Liver (tissue), 8 donors: ENCODE measurements at regions not wholly inside any gene's neighbourhood (a gene's known extent, or its start where the extent isn't known, plus 50 kb on each side); places are given as distances from the start of the nearest gene placed in this dataset.

Source experiments
- DNase-seq: peaks from one replicate; pipeline ENCODE4 v3.0.0-alpha.2; 2017; ENCODE audit warnings: low spot score
- H3K27ac ChIP-seq, 2 donors: one replicate each; pipeline ENCODE4 v1.7.0; 2013; ENCODE audit warnings: inconsistent platforms in 2 of 2, low read length in 2 of 2, control low read depth in 1 of 2, low read depth in 1 of 2, mild to moderate bottlenecking in 1 of 2
- H3K27me3 ChIP-seq, 4 donors: one replicate each; pipeline versions ENCODE4 v1.6.1 to v1.7.0; 2013; ENCODE audit warnings: low read length in 3 of 4, inconsistent platforms in 1 of 4, mild to moderate bottlenecking in 1 of 4, moderate library complexity in 1 of 4; ENCODE audit not compliant: control insufficient read depth in 4 of 4, insufficient read depth in 4 of 4
- H3K36me3 ChIP-seq, 4 donors: one replicate each; pipeline versions ENCODE4 v1.6.1 to v1.7.0; 2013; ENCODE audit warnings: low read length in 3 of 4, mild to moderate bottlenecking in 3 of 4, low read depth in 1 of 4, moderate library complexity in 1 of 4; ENCODE audit not compliant: control insufficient read depth in 4 of 4, insufficient read depth in 3 of 4
- H3K4me1 ChIP-seq, 4 donors: one replicate each; pipeline versions ENCODE4 v1.6.1 to v1.7.0; 2013; ENCODE audit warnings: low read length in 3 of 4, mild to moderate bottlenecking in 3 of 4, moderate library complexity in 1 of 4; ENCODE audit not compliant: control insufficient read depth in 4 of 4, insufficient read depth in 4 of 4
- H3K4me3 ChIP-seq, 3 donors: one replicate each; pipeline versions ENCODE4 v1.6.1 to v1.7.0; 2013; ENCODE audit warnings: low read length in 3 of 3, control low read depth in 1 of 3, low read depth in 1 of 3, mild to moderate bottlenecking in 1 of 3
- H3K9ac ChIP-seq, 2 donors: one replicate each; pipeline ENCODE4 v1.7.0; 2013; ENCODE audit warnings: low read length in 2 of 2, mild to moderate bottlenecking in 2 of 2, moderate library complexity in 2 of 2, control low read depth in 1 of 2, low read depth in 1 of 2
- H3K9me3 ChIP-seq, 4 donors: one replicate each; pipeline versions ENCODE4 v1.6.1 to v1.7.0; 2013; ENCODE audit warnings: low read length in 3 of 4; ENCODE audit not compliant: control insufficient read depth in 4 of 4
- FOXA2 ChIP-seq: IDR thresholded peaks from 2 replicates; pipeline ENCODE4 v1.6.1; 2016; ENCODE audit warnings: antibody characterized with exemption
- GABPA ChIP-seq, 2 donors: IDR thresholded peaks in 1 of 2; conservative IDR thresholded peaks in 1 of 2; 2 replicates each; pipeline ENCODE4 v1.6.1; 2016; ENCODE audit warnings: antibody characterized with exemption in 2 of 2, mild to moderate bottlenecking in 1 of 2, moderate library complexity in 1 of 2
- HNF4A ChIP-seq, 2 donors: conservative IDR thresholded peaks; 2 replicates each; pipeline ENCODE4 v1.6.1; 2016; ENCODE audit warnings: antibody characterized with exemption in 2 of 2, mild to moderate bottlenecking in 2 of 2
- HNF4G ChIP-seq: IDR thresholded peaks from 2 replicates; pipeline ENCODE4 v1.6.1; 2016; ENCODE audit warnings: antibody characterized with exemption
- JUND ChIP-seq, 2 donors: IDR thresholded peaks; 2 replicates each; pipeline ENCODE4 v1.6.1; 2016; ENCODE audit warnings: antibody characterized with exemption in 2 of 2
- RAD21 ChIP-seq, 2 donors: IDR thresholded peaks; 2 replicates each; pipeline ENCODE4 v1.6.1; 2016; ENCODE audit warnings: antibody characterized with exemption in 2 of 2, mild to moderate bottlenecking in 2 of 2
- RXRA ChIP-seq, 2 donors: IDR thresholded peaks; 2 replicates each; pipeline ENCODE4 v1.6.1; 2017 to 2018; ENCODE audit warnings: antibody characterized with exemption in 2 of 2, mild to moderate bottlenecking in 1 of 2
- SP1 ChIP-seq: IDR thresholded peaks from 2 replicates; pipeline ENCODE4 v1.6.1; 2018; ENCODE audit warnings: antibody characterized with exemption, mild to moderate bottlenecking
- TAF1 ChIP-seq: conservative IDR thresholded peaks from 2 replicates; pipeline ENCODE4 v1.6.1; 2016; ENCODE audit warnings: antibody characterized with exemption, mild to moderate bottlenecking
- WGBS: extraction: QIAGEN DNeasy Blood & Tissue Kit; methylation state at CpG from one replicate; pipeline ENCODE4 v1.1.7; 2013; 5-methylcytosine and 5-hydroxymethylcytosine counted together
- TF ChIP-seq, protein P1 (sequence below): IDR thresholded peaks from 2 replicates; pipeline ENCODE4 v1.6.1; 2016; ENCODE audit warnings: antibody characterized with exemption
- TF ChIP-seq, protein P2 (sequence below): fragments of 150-350 bp; IDR thresholded peaks from 2 replicates; pipeline ENCODE4 v1.5.1; 2017; ENCODE audit warnings: improper control_type of control experiment, low read depth, low read length; ENCODE audit not compliant: missing input control
- donor health status: healthy.
- donor health status: healthy.
- donor health status: healthy.
- donor health status: healthy.
- donor health status: healthy.

DNA sequence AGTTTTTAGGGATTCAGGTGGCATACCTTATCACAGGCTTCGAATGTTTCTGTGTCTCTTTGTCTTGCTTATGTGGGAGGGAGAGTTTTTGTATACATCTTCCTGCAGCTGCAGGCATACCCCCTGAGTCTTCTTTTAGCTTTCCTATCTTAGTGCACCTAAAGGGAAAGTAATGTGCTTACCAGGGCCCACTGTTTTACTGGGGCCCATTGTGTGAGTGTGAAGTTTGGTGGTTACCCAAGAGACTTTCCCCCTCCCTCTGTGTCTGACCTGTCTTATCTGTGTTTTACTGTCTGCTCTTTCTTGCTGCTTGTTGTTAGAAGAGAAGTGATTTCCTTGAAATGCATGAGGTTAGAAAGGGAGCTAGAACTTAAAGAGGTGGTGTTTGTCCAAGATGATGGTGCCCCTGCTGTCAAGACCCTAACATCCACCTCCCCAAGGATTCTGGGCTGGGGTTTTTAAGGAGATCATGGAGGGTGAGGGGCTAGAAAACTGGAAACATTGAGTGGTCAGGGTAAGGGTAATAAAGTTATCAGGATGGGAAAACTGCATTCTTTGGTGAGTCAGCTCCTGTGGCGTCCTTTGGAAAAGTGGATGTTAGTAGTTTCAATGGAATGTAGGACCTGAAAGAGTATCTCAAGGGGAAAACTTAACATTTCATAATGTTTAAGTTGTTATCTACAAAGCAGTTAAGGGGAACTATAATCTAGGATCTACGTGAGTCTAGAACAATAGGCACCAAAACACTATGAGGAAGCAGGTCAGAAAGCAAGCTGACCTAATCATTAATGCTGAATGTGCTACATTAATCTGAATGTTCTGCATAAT lies 583.5 kb upstream of the TUSC1 start:
- no peak for TF ChIP-seq HNF4A (conservative IDR thresholded peaks at IDR 0.05)
- TF ChIP-seq TAF1, result no peak
- TF ChIP-seq RXRA (IDR thresholded peaks at IDR 0.05), result no peak
- TF ChIP-seq GABPA (IDR thresholded peaks at IDR 0.05 in 1 of 2, conservative IDR thresholded peaks at IDR 0.05 in 1 of 2), result no peak
- no peak for TF ChIP-seq JUND (IDR thresholded peaks at IDR 0.05)
- TF ChIP-seq, protein P1, sequence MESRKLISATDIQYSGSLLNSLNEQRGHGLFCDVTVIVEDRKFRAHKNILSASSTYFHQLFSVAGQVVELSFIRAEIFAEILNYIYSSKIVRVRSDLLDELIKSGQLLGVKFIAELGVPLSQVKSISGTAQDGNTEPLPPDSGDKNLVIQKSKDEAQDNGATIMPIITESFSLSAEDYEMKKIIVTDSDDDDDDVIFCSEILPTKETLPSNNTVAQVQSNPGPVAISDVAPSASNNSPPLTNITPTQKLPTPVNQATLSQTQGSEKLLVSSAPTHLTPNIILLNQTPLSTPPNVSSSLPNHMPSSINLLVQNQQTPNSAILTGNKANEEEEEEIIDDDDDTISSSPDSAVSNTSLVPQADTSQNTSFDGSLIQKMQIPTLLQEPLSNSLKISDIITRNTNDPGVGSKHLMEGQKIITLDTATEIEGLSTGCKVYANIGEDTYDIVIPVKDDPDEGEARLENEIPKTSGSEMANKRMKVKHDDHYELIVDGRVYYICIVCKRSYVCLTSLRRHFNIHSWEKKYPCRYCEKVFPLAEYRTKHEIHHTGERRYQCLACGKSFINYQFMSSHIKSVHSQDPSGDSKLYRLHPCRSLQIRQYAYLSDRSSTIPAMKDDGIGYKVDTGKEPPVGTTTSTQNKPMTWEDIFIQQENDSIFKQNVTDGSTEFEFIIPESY, result no peak
- TF ChIP-seq HNF4G, result no peak
- Histone ChIP-seq H3K9me3 (no peaks in the 10 kb centered on the region), H3K4me1 (no peaks in the 10 kb centered on the region), H3K36me3 (no peaks in the 10 kb centered on the region), H3K4me3 (no peak overlapping the region), H3K27me3 (no peaks in the 10 kb centered on the region), H3K27ac (no peak overlapping the region), H3K9ac (no peak overlapping the region)
- WGBS, result 45% methylated on average over 3 of the region's 3 CpGs
- no peak for DNase-seq

DNA sequence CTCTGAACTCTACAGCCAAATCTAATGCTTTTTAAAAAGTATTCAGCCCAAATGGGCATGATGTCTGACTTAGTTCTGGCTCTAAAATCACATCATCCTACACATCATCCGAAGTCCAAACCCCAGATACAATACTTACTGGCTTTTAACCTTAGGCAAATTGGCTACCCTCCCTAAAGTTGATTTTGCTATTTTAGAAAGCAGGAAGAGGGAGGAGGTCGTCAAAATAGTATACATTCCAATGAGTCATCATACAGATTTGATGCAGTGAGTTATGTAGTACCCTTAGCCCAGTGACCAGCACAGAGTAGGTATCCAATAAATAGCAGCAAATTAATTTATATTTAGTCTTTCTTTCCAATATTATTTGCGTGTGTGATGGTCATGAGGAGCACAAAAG lies 582.0 kb upstream of the TUSC1 start:
- Histone ChIP-seq H3K27me3 (no peaks in the 10 kb centered on the region), H3K9ac (no peak overlapping the region), H3K36me3 (no peaks in the 10 kb centered on the region), H3K27ac (no peak overlapping the region), H3K4me1 (no peaks in the 10 kb centered on the region), H3K9me3 (no peaks in the 10 kb centered on the region), H3K4me3 (no peak overlapping the region)
- TF ChIP-seq, protein P1, result no peak
- TF ChIP-seq RAD21 (IDR thresholded peaks at IDR 0.05) (no peak), SP1 (no peak), FOXA2 (no peak)
- TF ChIP-seq, protein P2, sequence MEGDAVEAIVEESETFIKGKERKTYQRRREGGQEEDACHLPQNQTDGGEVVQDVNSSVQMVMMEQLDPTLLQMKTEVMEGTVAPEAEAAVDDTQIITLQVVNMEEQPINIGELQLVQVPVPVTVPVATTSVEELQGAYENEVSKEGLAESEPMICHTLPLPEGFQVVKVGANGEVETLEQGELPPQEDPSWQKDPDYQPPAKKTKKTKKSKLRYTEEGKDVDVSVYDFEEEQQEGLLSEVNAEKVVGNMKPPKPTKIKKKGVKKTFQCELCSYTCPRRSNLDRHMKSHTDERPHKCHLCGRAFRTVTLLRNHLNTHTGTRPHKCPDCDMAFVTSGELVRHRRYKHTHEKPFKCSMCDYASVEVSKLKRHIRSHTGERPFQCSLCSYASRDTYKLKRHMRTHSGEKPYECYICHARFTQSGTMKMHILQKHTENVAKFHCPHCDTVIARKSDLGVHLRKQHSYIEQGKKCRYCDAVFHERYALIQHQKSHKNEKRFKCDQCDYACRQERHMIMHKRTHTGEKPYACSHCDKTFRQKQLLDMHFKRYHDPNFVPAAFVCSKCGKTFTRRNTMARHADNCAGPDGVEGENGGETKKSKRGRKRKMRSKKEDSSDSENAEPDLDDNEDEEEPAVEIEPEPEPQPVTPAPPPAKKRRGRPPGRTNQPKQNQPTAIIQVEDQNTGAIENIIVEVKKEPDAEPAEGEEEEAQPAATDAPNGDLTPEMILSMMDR, result no peak
- DNase-seq, result no peak
- 46% methylated on average over 3 of the region's 3 CpGs for WGBS

DNA sequence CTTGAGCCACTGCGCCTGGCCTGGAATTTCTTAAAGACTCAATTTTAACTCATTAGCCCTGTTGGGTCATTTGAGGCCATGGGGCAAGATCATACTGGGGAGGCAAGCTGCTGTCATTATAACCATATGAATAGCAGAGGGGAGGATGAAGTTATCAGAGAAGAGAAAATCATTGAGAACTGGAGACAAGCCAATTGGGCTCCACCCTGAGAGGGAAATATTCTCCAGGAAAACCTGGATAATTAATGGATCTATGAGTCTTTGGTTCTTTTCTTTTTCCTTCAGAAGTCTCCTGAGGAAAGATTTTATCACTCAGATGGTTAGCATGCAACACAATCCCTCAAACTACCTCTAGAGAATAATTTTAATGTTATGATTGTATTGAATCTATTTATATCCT lies 569.6 kb upstream of the TUSC1 start:
- Histone ChIP-seq H3K27ac (no peak overlapping the region), H3K27me3 (no peaks in the 10 kb centered on the region), H3K4me3 (no peak overlapping the region), H3K4me1 (no peaks in the 10 kb centered on the region), H3K9ac (no peak overlapping the region), H3K36me3 (no peaks in the 10 kb centered on the region), H3K9me3 (no peaks in the 10 kb centered on the region)
- WGBS, result 86% methylated on average over 1 of the region's 1 CpG
- TF ChIP-seq GABPA (IDR thresholded peaks at IDR 0.05 in 1 of 2, conservative IDR thresholded peaks at IDR 0.05 in 1 of 2), result no peak
- TF ChIP-seq SP1, result no peak
- no peak for TF ChIP-seq TAF1
- no peak for TF ChIP-seq FOXA2
- no peak for DNase-seq
